PFSK-1 (cell line): ENCODE measurements at regions not wholly inside any gene's neighbourhood (a gene's known extent, or its start where the extent isn't known, plus 50 kb on each side); places are given as distances from the start of the nearest gene placed in this dataset.

Experiments used
- FOXP2 ChIP-seq: optimal IDR thresholded peaks from 2 replicates; pipeline ENCODE3; 2011; ENCODE audit warnings: borderline replicate concordance, control low read depth, inconsistent platforms; ENCODE audit not compliant: insufficient read depth; ENCODE audit errors: extremely low read length, extremely low read depth
- POLR2AphosphoS5 ChIP-seq: IDR thresholded peaks from 2 replicates; pipeline ENCODE4 v1.6.1; 2012; ENCODE audit warnings: low read depth, mild to moderate bottlenecking, control low read depth, low read length, moderate library complexity
- REST ChIP-seq, 2 experiments: IDR thresholded peaks; 2 replicates each; pipeline versions ENCODE4 v1.6.1 to v1.8.0; 2011 to 2012; ENCODE audit warnings: low read depth in 2 of 2, low read length in 2 of 2, control low read depth in 1 of 2, inconsistent platforms in 1 of 2, mild to moderate bottlenecking in 1 of 2, moderate library complexity in 1 of 2; ENCODE audit not compliant: insufficient read depth in 1 of 2
- SIN3A ChIP-seq: IDR thresholded peaks from 2 replicates; pipeline ENCODE4 v1.6.1; 2012; ENCODE audit warnings: mild to moderate bottlenecking, low read length, moderate library complexity, borderline replicate concordance; ENCODE audit not compliant: insufficient read depth
- TAF1 ChIP-seq: IDR thresholded peaks from 2 replicates; pipeline ENCODE4 v1.6.1; 2012; ENCODE audit warnings: low read length, control low read depth, borderline replicate concordance; ENCODE audit not compliant: insufficient read depth

- no peak for TF ChIP-seq REST (IDR thresholded peaks at IDR 0.05; ENCODE audit: insufficient read depth in 1 of 2, low read depth in 2 of 2, low read length in 2 of 2)
- no peak for TF ChIP-seq TAF1
- TF ChIP-seq FOXP2, result no peak
- no peak for TF ChIP-seq POLR2AphosphoS5
- no peak for TF ChIP-seq SIN3A
These were observed 64.0 kb downstream of the BMP2 start for GRCh38 chr20:6831461-6831860.
